ENCODE measurements at regions not wholly inside any gene's neighbourhood (a gene's known extent, or its start where the extent isn't known, plus 50 kb on each side); places are given as distances from the start of the nearest gene placed in this dataset.

- TF ChIP-seq EZH2 (optimal IDR thresholded peaks at IDR 0.05; ENCODE audit: low read depth, low read length) (no peak), CTCF (IDR thresholded peaks at IDR 0.05; ENCODE audit: low read length) (no peak)
Measured at GRCh38 chr2:65671670-65672242, 239.4 kb upstream of the SPRED2 start.
